H1 (cell line): ENCODE measurements at regions not wholly inside any gene's neighbourhood (a gene's known extent, or its start where the extent isn't known, plus 50 kb on each side); places are given as distances from the start of the nearest gene placed in this dataset.

Experiments used
- CHD7 ChIP-seq: fragments of 300-600 bp; sonication (generic); IDR thresholded peaks from 2 replicates; pipeline ENCODE4 v1.7.1; 2012; ENCODE audit warnings: low read length, moderate library complexity, mild to moderate bottlenecking, inconsistent platforms; ENCODE audit not compliant: insufficient replicate concordance
- NANOG ChIP-seq: IDR thresholded peaks from 2 replicates; pipeline ENCODE4 v1.6.1; 2011; ENCODE audit warnings: low read length, low read depth, mild to moderate bottlenecking, inconsistent platforms; ENCODE audit not compliant: insufficient read depth, poor library complexity, severe bottlenecking

GRCh38 chr1:116291024-116291423, 82.0 kb upstream of the ATP1A1 start (continued):
- TF ChIP-seq CHD7 (no peak), NANOG (no peak)
- TF ChIP-seq, all 59 proteins: peak for 0
